NCI-H226 (cell line): ENCODE measurements at regions not wholly inside any gene's neighbourhood (a gene's known extent, or its start where the extent isn't known, plus 50 kb on each side); places are given as distances from the start of the nearest gene placed in this dataset.

ENCODE experiments used
- DNase-seq: peaks from one replicate; pipeline ENCODE4 v3.0.0-alpha.2; 2015

DNA sequence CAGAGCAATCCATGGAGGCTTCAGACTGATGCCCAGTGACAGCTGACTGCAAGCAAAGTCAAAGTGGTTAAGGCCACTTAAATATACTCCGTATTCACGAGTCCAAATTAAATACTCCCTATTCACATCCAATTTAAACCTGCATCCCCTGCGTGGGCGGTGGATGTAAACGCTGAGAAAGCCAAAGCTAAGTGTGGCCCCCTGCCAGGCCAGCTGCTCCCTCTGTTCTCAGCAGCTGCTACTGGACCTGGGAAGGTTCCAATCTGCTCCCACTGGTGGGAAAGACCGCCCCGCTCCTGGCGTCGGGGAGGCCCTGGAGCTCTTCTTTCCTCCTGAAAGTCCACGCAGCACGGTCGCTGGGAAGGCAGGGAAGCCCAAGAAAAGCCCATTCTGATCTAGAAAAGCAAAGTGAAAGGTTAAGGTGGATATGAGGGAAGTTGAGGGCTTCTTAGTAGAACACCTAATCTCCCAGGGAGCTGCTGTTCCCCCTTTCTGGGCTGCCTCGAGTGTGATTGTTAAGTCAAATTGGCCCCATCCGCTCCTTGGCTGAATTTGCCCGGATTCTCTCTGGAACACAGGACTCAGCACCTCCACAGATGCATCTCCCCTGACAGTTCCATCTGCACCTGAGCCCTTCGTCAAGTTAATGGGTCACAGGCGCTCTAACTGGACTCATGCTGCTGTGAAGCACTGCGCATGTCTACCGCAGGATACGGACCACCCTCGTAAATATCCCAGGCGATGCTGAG, 205.5 kb downstream of the USP12 start:
- no peak for DNase-seq

DNA sequence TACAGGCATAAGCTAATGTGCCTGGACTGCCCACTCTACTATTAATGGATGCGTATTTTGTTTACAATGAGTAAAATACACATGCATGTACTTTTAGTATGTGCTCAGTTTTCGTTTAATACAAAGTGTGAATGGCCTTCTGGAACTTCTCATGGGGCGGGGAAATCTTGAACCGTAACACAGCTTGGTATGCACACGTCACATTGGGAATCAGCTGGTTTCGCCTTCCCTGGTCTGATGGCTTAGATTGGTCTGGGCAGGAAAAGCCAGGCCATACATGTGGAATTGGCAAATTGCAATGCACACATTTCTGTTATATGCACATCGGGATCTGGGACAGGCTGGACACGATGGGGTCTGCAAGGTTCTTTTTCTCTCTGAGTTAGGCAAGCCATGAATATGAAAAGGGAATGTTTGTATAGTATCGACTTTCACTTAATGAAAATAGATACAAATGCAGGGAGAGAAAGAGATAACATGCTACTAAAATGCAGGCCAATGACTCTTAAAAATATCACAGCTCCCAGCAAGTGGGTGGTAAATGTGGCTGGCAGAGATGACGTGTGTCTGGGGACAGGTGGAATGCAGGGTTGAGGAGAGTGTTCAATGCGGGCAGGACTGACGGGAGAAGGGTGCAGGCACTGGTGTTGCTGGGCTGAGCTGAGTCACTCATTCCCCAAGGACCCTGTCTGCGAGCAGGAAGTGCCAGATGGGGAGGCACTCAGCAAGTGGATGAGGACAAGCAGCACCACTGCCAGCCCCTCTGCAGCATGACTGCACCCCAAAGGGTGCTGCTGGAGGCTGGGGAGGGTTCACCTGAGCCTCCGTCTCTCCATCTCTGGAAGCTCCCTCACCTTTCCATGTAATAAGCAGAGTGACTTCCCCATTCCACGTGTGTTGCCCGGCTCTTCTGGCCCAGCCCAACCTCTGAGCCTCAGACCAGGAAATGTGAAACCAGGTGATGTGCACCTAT, 204.0 kb upstream of the GPR12 start:
- DNase-seq = no peak

DNA sequence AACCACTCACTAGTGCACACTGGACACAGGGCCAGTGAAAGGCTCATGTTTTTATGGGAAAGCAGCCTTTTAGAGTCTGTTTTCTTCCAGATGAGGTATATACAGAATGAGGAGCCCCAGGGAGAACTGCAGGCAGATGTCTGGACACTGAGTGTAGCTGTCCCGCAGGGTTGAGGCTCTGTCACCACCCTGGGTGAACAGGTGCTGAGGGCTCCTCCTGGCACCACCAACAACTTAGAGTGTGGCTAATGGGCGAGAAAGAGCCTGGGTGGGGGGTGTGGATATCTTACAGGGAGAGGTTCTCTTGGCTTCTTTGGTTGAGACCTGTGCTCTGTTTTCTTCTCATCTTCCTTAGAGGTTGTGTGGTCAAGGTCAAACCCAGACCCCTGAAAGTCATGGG, 202.1 kb upstream of the GPR12 start:
- no peak for DNase-seq

DNA sequence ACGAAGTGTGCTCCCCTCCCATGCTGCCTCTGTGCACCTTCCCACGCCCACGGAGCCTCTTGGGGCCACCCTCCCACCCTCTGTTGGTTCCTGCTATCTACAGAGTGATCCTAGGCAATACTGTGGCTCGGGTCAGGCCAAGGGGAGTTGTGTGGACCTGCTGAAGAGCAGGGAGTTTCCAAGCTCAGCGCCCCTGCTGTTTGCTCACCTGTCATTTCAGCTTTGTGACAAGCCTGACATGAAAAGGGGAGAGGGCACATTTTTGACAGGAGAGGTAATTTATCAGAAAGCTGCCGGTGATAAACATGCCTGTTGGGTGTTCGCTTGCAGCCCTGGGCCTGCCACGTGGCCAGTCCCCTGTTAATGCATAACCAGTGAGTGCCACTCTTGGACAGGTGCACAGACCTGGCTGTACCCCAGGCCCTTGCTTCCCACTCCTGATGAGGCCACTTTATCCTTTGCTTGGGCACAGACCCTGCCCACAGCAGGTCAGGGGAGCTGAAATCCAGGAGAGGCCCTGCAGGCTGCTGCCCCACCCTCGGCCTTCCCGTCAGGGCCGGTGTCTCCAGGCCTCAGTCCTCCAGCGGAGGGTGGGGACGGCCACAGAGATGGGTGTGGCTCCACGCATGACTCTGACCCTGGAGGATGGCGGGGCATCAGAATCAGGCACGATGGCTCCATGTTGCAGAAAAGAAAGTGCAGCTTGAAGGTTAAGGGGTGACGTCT, 201.5 kb upstream of the GPR12 start:
- no peak for DNase-seq

DNA sequence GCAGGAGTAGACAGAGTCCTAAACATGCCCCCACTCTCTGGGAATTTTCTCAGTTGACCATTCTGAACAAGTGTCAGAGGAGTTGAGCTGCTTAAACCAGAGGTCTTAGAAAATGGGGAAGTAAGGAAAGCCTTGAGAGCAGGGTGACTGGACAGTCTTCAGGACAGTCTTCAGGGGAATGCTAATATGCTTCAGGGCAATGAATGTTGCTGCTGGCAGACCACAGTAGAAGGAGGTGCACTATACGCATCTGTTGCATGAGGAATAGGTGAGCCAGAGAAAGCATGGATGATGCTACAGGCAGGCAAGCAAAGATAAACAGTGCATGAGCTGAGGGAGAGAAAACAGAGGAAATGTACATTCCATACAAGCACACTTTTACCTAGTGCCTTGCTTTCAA, 196.6 kb upstream of the GPR12 start:
- no peak for DNase-seq

DNA sequence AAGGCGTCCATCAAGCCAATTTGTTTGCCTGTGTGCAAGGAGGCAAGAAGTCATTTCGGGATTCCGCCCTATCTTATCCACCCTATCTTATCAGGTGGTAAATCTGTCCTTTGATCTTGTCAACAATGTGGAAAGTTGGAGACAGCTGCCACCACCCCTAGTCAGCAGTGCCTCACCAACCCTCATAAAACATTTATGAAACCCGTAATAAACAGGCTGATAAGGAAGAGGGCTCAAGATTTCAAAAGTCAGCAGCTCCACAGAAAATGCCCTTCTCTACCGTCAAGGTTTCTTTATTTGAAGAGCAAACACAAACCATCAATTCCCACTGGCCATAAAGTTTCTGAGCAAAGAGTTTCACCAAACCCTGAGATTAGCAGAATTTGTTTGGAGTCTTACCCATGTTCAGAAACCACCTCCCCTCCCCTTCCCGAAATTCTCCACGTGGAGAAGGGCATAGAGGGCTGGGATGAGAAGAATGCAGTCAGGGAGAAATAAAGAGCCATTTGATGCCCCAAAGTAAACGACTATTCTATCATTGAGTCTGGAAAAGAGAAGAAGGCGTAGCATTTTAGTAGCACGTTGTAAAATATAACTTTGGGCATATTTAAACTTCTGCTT, 196.0 kb upstream of the GPR12 start:
- no peak for DNase-seq

DNA sequence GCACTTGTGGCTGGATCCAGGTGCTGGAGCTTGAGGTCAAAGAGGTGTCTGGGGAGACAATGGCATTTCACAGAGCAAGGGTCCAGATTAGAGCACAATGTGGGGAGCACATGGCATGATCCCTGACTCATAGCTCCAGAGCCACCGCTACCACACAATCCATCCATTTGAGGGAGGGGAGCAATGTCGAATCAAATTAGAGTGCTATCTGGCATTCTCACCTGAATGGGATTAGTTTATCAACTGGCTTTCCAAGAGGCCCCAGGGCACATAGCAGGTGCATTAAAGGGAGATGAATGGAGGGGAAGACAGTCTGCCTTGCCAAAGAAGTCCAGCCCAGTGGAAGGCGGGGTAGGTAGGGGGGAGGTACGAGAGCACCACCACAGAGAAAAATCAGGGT, 194.4 kb upstream of the GPR12 start:
- DNase-seq = no peak

DNA sequence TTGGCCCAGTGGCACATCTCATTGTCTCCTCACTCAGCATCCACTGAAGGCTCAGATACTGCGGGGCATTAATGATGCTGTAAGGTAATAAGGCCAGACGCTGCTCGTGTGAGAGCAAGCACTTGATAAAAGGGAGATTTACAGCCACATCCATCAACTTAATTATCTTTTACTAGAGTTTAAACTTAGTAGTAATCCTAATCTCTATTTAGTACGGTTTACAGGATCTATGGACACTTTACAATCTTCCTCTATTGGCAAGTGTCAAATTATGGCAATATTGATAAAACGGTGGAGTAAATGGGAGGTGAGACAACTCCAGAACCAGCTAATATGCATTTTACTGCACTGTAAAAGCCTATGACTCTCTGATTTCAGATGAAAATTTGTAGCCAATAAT, 192.7 kb upstream of the GPR12 start:
- no peak for DNase-seq

DNA sequence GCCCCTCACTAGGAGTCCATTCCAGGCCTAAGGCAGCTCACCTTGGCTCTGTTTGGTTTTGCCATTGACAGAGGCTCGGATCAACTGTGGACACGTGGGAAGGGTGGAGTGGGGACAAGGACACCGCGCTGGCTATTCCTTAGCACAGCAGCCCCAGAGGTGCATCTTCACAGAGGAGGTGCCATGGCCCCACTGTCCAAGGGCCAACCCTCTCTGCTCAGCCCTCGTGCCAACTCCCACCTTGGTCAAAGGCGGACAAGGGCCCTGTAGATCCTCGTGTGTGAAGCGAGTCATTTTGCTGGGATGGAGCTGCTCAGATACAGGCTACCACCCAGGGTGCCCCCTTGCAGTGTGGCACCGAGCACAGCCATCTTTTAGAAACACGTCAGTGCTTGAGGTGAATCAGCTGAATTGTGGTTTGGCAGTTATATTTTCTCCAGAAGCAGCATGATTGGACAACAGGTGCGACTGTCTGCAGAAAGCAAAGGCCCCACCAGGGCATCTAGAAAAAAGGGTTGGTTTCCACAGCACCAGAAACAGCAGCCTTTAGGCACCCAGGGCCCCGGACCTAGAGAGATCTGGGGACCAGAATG, 192.1 kb upstream of the GPR12 start:
- DNase-seq = no peak

DNA sequence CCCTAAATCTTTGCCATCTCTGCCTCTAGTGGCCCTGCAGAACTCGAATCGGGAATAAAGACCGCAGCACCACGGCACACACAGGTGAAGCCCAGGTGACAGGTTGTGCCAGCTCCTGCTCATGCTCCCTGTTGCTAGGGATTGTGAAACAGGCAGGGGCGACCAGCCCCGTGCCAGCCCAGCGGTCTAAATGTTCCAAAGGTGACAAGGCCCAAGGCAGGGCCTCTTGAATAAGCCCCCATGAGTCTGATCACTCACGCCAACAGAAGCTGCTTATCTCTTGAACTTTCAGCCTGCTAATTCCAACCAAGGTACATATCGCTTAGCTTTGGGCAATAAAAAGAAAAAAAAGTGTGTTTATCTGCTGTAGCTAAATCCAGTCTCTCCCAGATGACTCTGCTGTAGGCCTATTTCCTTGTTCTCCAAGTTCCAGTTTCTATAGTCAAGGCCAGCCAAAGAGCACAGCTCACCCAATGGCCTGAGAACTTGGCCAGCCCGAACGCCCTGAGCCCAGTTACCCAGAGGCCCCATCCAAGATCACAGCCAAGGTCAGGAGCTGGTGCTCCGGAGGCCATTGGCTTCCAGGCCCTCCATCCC, 191.1 kb upstream of the GPR12 start:
- DNase-seq = no peak

DNA sequence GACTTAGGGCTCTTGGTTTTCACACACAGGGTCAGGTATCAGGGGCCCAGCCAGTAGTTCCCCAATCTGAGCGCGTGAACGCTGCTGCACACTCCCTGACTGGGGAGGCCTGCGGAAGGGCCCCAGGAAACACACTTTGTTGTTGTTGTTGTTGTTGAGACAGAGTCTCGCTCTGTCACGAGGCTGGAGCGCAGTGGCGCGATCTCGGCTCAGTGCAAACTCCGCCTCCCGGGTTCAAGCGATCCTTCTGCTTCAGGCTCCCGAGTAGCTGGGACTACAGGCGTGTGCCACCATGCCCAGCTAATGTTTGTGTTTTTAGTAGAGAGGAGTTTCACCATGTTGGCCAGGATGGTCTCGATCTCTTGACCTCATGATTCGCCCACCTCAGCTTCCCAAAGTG, 190.4 kb upstream of the GPR12 start:
- DNase-seq = no peak

DNA sequence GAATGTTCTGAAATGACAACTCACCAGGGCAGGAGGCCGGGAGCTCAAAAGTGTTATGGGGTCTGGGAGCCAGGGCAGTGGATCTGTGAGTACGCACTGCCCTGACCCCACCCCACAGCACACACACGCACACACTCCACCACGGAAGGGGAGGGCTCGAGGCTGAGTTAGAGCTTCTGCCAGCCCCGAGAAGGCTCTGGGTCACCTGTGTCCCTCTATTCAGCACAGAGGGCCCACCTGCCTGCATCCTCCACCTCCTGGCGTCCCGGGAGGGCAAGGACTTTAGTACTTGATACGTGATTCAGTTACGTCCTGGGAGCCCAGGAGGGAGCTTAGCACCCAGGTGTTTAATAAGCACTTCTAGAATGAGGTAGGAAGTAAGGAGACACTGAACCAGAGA, 190.0 kb upstream of the GPR12 start:
- DNase-seq = no peak

DNA sequence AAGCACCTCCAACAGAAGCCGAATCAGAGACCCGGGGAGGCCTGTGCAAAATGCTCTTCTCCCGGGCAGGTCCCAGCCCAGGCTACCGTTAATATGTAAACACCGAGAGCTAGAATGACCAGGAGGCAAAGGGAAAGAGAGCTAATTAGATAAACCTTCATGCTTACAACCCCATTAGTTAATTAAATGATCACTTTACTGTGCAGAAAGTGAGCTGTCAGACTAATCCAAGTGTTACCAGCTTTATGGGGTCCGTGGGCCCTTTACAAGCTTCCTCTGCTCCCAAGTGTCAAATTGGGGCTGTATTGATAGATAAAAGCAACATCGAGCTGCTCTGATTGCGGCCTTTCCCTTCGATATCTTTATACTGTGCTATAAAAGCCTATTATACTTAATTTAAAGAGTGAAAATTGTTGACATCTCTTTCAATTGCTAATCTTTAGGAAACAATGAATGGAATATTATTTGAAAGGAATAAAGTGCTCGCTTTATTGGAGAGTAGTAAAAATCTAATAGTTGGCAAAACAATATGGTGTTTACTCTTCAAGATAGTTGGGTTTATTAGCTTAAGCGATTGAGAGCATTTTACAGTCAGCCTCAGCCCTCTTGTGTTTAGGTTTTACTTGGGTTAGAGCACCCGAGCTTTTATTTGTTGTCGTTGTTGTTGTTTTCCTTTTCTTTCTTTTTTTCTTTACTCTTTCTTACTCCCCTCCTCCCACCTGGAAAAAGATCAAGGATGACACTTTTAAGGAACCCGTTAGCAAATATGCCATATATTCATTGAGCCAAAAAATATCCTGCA, 189.3 kb upstream of the GPR12 start:
- no peak for DNase-seq

DNA sequence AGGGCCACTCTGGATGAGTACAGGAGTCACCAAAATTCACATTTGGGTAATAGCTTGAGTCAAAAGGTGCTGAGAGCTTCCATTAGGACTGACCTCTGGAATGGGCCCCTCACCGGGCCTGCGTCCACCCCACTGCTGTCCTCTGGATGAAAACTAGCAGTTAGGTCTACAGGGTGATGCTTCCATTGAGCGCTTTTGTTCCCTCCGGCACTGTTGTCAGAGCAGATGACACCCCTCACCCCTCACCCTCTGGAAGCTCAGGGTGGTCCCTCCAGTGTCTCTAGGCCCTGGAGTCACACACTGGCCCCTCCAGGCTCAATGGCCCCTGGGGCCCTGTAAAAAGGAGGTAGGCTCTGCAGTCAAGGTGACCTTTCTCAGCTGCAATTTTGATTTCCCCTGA, 187.8 kb upstream of the GPR12 start:
- no peak for DNase-seq

DNA sequence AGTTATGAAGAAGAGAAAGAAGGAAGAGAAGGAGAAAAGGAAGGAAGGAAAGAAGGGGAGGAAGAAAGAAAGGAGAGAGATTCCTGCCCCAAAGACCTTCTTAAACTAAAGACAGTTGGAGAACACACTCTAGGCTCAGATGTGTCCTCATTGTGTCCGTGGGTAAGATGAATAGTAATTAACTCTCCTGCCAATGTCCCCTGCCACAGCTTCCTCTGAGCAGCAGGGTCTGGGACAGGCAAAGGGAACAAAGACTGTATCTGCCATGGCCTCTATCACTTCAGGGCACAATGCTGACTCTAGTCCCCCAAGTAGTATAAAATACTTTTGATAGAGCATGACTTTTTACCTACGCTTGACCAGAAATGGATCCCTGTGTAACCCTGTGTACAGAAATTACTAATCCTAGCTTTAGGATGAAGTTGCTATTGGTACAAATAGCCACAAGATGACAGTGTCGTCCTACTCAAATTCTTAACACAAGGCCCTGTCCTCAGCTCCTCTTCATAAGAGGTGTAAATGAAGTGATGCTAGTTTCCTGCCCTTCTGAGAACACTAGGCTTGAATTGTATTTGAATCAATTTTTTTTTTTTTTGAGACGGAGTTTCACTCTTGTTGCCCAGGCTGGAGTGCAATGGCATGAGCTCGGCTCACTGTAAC, 186.2 kb upstream of the GPR12 start:
- DNase-seq = no peak

DNA sequence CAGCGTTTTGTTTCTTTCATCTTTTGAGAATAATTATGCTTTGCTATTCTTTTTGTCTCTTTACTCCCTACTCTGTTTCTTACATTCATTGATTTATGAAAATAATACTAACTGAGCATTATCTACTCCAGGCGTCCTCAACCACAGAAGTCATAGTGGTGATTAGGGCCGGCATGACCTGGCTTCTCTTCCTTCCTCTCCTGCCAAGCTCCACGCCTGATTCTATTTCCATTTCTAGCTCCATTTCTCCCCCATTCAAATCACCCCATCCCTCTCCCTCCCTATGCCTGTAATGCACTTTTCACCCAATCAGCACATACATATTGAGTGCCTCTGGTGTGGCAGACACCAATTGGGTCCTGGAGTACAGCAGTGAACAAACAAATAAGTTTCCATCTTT, 183.2 kb upstream of the GPR12 start:
- no peak for DNase-seq

DNA sequence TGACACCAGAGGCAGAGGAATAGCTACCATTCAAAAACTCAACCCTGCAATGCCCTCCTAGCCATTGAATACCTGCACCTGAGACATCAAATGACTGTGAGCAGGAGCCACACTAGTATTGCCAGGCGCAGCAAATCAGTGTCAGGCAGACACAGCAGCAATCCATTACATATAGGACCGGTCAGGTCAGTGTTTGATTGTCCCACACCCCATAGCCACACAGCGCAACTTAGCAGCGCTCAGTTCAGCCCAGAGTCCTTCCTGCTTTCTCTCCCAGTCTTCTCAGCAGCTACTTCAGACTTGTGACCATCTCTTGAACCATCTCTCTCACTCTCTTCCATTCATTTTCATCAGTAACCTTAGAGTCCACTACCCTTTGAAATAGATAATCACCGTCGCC, 181.6 kb upstream of the GPR12 start:
- no peak for DNase-seq

DNA sequence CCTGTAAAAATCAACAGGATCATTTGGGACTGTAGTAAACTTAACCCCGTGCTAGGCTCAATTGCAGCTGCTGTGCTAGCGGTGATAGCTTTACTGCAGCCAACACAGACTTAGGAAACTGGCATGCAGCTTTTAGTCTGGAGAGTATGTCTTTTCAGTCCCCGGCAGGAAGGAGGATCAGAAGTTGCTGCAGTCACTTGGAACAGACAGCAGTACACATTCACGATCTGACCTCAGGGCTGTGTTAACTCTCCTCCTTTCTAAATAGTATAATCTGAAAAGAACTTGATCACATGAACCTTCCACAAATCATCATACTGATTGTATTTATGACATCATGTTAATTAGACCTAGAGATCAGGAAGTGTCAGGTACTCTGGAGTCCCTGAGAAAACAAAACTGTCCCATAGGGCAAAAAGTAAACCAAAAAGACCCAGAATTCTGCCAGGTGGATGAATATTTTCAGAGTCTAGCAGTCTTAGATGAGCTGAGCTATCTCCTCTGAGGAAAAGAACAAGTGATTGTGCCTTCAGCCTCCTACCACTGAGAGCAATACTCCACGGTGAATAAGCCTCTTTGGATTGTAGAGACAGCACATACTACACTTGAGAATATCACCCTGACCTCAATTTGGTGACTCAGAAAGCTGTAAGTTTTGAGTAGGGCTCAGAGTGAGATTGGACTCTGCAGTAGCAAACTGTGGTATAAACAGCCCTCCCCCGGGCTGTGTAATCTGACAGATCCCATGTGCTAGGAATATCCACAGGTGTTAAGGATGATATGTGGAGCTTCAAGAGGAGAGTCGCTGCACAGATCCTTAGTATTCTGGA, 181.0 kb upstream of the GPR12 start:
- DNase-seq = peak; percentile 74

DNA sequence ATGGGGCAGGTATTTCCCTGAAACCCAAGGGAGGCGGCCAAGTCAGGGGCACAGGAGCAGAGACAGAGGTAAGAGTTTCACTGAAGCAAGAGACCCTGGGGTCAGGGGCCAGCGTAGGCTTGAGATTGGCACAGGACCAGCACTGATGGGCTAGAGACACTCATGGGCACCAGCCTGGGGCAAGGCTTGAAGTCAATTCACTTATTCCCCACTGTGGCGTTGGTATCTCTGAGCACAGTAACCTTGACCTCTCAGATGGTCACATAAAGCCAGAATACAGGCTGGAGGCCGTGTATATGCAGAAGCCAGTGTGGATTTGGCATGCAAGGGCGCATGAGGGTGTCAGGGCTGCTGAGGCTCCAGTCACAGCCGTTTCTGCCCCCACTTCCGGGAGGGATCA, 173.5 kb upstream of the GPR12 start:
- no peak for DNase-seq

DNA sequence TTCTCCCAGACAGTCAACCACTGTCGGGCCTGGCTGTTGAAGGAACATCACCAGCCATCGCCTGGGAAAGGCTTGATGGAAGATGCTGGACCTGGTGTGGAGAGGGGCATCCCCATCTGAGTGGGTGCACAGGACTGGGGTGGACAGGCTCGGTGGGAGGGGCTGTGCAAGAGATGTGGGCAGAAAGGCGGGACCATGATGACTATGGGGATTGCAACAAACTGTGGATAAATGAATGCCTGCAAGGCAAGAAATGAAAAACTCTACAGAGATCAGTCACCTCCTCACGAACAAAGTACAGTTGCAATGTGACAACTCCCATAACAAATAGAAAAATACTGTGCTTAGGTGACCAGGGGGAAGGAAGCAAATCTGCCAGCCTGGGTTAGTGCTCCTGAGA, 171.9 kb upstream of the GPR12 start:
- DNase-seq = no peak
